NCI-H2227 treated with DMSO at 0.1 percent for 48 hours (cell line): ENCODE measurements at regions not wholly inside any gene's neighbourhood (a gene's known extent, or its start where the extent isn't known, plus 50 kb on each side); places are given as distances from the start of the nearest gene placed in this dataset.

Source experiments
- DNase-seq: peaks from one replicate; lab custom pipeline; 2025; lab: John Stamatoyannopoulos, UW

- no peak for DNase-seq
Measured at GRCh38 chr15:47949815-47950214, 171.0 kb upstream of the SLC24A5 start.

GRCh38 chr15:47950447-47950846 is 170.3 kb upstream of the SLC24A5 start:
- no peak for DNase-seq

GRCh38 chr15:47951781-47952180 is 169.0 kb upstream of the SLC24A5 start:
- no peak for DNase-seq

DNA sequence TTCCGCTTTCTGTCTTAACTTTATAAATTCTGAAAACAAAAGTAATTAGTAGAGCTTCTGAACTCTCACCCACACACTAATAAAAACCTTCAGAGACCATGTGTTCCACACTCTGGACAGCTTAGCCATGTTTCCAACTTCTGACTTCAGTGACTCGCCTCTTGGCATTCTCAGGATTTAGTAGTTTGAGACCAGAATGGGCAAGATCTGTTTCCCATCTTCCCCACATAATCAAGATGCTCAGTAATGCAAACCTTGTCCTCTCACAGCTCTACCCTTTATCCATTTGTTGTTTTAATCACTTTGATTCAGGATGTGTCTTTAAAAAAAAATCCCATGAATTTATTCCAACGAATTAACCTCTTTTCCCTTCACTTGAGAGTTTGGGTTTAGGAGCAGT is 166.6 kb upstream of the SLC24A5 start:
- DNase-seq = no peak

GRCh38 chr15:47955021-47955420 is 165.8 kb upstream of the SLC24A5 start:
- DNase-seq = no peak

GRCh38 chr15:47959617-47960413 is 161.0 kb upstream of the SLC24A5 start:
- DNase-seq = no peak

- DNase-seq = no peak
Measured at GRCh38 chr15:47961401-47962090, 159.2 kb upstream of the SLC24A5 start.

- DNase-seq = no peak
Measured at GRCh38 chr15:47963265-47963664, 157.5 kb upstream of the SLC24A5 start.

DNA sequence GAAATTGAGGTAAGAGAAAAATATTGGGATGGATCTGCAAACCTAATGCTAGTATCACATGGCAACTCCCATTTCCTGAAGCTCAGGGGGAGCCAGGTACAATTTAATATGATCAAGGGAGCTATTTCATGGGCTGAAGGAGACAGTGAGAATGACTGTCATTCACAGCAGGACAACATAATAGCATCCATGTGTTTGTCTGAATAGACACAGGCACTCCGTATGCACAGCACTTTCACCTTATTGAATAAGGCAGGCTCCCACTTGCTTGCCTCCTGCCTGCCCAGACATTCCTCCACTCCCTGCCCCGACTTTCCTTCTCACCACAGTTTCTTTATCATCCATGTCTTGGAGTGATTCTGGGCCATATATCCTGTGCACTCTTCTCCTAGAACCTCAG is 156.6 kb upstream of the SLC24A5 start:
- no peak for DNase-seq

- DNase-seq = no peak
Measured at GRCh38 chr15:47965297-47965696, 155.5 kb upstream of the SLC24A5 start.

- DNase-seq = no peak
Measured at GRCh38 chr15:47968593-47968992, 152.2 kb upstream of the SLC24A5 start.

DNA sequence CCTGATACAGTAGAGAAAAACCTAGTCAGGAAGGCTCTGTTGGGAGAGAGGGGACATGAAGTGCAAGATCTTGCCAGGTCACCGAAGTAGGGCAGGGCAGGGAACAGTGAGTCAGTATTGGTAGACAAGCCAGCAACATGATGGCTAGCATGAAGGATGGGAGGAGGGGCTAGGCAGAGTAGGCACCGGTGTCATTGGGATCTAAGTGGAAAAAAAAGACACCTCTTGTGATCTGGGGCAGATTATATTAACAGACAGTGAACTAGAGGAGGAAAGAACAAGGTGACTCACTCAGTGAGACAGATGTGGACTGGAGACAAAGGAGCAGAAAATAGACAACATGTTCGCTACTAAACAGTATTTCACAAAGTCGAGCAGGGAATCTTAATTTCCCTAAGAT is 149.2 kb upstream of the SLC24A5 start:
- DNase-seq = no peak

DNA sequence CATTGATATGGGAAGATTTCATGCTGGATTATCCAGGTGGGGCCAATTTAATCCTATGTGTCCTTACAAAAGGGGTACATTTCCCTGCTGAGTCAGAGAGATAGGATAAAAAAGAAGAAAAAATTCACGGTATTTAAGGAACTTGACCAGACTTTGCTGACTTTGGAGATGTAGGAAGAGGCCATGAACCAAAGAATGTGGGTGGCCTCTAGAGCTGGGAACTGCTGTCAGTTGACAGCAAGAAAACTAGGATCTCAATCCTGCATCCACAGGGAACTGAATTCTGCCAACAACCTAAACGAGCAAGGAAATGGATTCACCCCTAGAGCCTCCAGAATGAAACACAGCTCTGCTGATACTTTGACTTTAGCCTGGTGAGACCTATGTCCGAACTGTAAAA is 148.1 kb upstream of the SLC24A5 start:
- DNase-seq = no peak

GRCh38 chr15:47974724-47975123 is 146.1 kb upstream of the SLC24A5 start:
- no peak for DNase-seq

GRCh38 chr15:47975427-47975826 is 145.4 kb upstream of the SLC24A5 start:
- DNase-seq = no peak

- DNase-seq = no peak
Measured at GRCh38 chr15:47983533-47983932, 137.3 kb upstream of the SLC24A5 start.

GRCh38 chr15:47985568-47985967 is 135.2 kb upstream of the SLC24A5 start:
- no peak for DNase-seq

DNA sequence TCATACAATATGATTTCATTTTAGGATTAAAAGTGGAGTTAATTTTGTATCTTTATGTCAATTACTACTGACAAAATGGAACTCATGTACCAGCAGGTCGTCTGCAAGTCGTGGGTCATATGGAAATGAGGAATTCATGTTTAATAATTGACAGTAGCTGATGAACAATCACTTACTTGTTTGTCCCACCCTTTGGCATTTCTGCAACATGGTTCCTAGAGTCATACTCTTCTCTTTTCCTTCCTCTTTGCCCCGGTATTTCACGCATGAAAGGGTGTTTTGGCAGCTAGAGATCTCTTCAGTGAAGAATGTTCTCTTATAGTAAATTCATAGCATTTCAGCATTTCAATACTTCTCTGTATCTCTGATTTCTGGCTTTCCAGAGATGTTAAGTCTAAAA is 133.3 kb upstream of the SLC24A5 start:
- no peak for DNase-seq

DNA sequence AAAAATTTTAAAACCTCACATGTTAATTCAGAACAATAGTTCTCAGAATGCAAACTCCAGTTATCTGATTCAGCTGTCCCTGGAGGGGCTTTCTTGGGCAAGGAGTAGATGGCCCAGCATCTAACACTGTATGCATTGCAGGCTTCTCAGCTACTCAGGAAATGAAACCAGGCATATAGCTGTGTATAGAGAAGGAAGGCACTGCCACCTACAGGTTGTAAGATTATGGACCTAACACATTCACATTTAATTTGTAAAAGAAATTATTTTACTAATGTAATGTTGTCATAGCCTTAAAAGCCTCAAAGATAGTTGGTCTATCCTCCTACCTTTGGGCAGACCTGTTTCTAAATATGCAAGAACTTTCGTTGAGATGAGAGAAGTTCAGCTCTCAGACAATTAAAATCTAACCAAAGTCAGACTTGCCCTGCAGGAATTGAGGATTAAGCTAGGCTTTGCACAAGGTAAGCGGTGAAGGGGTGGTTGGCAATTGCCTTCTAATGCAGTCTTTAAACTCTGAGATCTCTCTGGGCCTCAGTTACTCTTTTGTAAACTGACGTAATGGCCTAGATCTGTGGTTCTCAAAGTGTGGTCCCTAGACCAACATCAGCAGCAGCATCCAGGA is 132.8 kb upstream of the SLC24A5 start:
- peak; percentile 33 for DNase-seq

DNA sequence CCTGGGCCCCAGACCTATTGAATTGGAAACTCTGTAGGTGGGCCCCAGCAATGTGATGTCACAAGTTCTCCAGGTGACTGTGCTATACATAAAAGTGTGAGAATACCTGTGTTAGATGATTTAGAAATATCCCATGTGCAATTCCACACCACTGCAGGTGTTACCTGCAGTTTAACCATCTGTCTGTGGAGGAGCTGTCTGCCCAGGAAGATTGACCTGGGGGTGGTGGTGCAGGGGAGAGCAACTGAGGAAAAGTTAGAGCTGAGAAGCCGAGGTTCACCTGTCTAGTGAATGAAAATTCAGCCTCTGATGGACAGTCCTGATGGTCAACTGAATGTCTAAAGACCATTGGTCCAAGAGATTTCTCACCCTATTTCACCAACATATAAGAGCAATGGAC is 132.2 kb upstream of the SLC24A5 start:
- no peak for DNase-seq

DNA sequence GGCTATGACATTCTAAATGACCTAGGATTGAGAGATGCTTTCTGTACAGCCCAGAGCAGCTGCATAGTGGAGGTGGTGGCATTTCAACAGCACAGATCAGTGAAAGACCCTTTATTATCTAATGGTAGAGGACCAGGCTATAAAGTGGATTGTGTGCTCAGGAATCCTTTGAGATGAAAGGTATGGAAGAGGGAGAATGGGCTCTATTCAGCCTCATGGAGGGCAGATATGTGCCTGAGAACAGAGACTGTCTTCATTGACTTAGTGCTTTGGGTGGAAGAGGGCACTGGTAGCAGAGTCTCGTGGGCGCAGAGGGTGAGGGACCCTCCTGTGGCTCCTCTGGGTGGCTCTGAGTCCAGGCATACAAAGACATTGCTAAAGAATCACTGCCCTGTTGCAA is 130.0 kb upstream of the SLC24A5 start:
- DNase-seq = no peak

DNA sequence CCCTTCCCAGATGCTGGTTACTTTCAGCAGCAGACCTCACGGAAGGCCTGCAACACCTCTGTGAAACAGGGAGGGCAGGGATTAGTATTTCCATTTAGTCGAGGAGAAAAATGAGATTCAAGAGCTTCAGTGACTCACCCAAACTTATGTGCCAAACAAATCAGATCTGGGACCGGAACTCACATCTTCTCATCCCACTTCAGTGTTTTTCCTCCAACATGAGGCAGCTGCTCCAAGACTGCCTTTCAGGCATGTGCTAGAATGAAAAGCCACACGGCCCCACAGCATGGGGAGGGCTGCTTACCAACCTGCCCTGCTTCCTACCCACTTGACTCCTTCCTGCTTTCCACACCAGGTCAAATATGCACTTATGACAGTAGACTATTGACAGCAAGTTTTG is 129.4 kb upstream of the SLC24A5 start:
- no peak for DNase-seq

GRCh38 chr15:47993051-47993450 is 127.7 kb upstream of the SLC24A5 start:
- no peak for DNase-seq
